NCI-H1092 treated with DMSO at 0.1 percent for 48 hours (cell line): ENCODE measurements at regions not wholly inside any gene's neighbourhood (a gene's known extent, or its start where the extent isn't known, plus 50 kb on each side); places are given as distances from the start of the nearest gene placed in this dataset.
A peak's percentile ranks its signal among the peaks of the same experiment; 100 is the strongest.

Experiments
- DNase-seq: peaks from one replicate; lab custom pipeline; 2025; lab: John Stamatoyannopoulos, UW

DNA sequence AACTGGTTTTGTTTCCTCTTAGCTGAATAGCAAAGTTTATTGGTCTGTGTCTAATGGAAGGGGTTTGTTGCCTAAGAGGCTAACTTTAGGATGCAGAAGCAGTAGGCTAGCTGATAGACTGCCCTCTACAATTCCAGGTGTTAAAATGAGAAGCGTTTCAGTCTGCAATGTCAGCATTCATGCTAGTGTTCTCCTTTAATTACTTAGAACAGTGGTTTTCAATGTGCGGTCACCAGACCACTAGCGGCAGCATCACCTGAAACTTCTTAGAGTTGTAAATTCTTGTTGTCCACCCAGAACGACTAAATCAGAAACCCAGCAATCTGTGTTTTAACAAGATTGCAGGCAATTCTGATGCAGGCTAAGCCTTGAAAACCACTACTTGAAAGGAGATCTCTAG is 392.9 kb downstream of the IPMK start:
- no peak for DNase-seq

DNA sequence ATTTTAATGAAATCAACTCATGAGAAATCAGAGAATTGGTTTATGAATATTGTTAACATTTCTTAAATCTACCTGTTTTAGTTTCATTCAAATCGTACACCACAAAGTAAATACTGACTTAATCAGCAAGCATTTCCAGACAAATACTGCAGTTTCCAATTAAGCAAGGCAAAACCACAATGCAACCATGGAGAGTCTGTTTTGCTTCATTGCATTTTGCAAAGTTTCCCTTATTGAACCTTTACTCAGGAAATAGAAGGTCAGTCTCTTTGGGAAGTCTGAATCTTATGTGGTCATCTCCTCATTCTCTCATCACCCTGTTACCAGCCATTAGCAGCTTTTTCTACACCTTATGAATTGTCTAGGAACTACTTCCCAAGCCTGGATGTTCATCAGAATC is 400.5 kb downstream of the IPMK start:
- DNase-seq = no peak

GRCh38 chr10:57864765-57865680 is 402.7 kb downstream of the IPMK start:
- no peak for DNase-seq

GRCh38 chr10:57849691-57850357 is 417.9 kb downstream of the IPMK start:
- peak; percentile 10 for DNase-seq

- DNase-seq = no peak
These were observed 421.2 kb downstream of the IPMK start for GRCh38 chr10:57846307-57847065.

GRCh38 chr10:57844387-57844998 is 423.2 kb downstream of the IPMK start:
- DNase-seq = no peak

- DNase-seq = no peak
These were observed 436.7 kb downstream of the IPMK start for GRCh38 chr10:57830877-57831560.

DNA sequence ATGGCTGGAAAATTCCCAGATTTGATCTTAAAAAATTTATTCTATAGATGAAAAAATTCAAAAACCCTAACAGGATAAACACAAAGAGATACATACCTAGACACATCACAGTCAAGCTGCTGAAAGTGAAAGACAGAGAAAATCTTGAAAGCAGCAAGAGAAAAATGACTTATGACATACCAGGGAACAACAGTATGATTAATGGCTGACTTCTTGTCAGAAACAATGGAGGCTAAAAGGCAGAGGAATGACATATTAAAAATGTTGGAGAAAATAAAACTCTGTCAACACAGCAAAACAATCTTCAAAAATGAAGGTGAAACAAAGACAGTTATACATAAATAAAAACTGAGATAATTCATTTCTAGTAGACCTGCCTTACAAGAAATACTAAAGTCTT is 442.7 kb downstream of the IPMK start:
- DNase-seq = no peak

DNA sequence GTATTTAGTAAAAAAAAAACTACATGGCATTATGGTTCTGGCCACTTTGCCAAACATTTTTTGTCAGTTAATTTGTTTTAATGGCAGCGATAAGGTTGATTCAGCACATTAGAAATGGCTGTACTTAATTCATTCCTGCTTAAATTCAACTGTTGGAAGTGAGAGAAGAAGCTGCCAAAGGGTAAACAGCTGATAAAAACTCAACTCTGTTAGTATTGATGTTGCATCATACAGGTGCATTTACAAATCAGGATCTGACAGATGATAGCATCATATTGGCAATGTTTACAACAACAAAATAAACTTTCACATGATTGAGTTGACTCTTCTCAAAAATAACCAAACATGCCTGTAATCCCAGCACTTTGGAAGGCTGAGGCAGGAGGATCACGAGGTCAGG is 444.3 kb downstream of the IPMK start:
- DNase-seq = no peak

GRCh38 chr10:57822965-57823364 is 444.7 kb downstream of the IPMK start:
- DNase-seq = no peak

- DNase-seq = no peak
These were observed 449.2 kb downstream of the IPMK start for GRCh38 chr10:57818522-57818921.

DNA sequence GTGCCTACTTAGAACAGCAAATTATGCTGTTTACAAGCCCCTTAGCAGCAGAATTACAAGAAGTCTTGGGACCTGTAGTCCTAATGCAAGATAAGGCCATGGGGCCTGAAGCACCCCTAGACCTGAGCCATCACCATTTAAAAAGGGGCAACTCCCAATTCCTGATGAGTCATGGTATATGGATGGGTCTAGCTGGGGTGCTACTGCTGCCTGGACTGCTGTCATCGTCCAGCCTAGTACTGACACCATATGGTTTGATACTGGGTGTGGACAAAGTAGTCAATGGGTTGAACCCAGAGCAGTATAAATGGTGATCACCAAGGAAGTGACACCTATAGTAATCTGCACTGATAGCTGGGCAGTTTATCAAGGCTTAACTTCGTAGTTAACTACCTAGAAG is 450.0 kb downstream of the IPMK start:
- no peak for DNase-seq

DNA sequence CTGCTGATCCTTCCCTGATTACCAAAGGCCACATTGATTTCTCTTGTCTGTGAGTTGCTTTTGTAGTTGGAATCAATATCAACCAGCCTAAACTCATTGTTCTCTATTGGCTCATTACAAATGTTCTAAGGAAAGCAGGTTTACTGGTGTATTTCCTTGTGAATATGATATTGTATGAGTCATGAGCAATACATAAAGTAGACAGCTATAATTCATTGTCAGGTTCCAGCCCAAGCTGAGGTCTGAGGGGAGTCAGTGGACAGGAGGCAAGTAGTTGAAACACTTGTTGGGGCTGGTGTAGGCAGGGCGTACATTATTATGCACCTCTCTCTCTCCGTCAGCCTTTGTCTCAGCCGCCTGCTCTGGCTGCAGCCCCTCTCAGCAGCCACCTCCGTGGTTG is 451.7 kb downstream of the IPMK start:
- no peak for DNase-seq

- DNase-seq = no peak
These were observed 457.7 kb downstream of the IPMK start for GRCh38 chr10:57809961-57810360.

GRCh38 chr10:57807906-57808305 is 459.8 kb downstream of the IPMK start:
- no peak for DNase-seq

GRCh38 chr10:57806675-57807074 is 461.0 kb downstream of the IPMK start:
- no peak for DNase-seq

DNA sequence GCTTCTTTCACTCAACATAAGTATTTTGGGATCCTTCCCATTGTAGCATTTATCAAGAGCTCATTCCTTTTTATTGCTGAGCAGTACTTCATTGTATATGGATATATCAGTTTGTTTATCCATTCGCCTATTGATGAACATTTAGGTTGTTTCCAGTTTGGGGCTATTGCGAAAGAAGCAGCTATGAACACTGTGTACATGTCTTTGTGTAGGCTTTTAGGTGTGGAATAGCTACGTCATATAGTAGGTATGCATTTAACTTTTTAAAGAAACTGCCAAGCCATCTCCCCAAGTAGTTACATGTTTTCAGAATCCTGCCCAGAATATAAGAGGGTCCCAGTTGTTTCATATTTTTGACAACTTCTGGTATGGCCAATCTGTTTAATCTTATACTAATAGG is 468.1 kb downstream of the IPMK start:
- DNase-seq = no peak

DNA sequence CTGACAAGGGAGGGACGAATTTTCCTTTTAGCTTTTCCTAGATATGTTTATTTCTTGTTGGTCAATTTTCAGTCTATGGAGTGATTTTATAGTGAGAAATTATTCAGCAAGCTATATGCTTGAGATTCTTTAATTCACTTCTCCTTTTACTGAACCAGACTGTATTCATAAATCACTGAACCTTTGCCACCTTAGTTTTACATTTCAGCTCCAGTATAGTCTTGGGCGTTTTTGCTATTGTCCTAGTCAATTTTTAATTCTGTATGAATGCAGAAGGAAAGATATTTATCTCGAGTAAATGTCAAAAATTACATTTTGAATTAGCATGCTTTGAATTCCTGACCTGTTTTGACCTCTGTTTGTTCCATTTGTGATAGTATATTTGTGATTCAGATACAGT is 468.9 kb downstream of the IPMK start:
- no peak for DNase-seq

DNA sequence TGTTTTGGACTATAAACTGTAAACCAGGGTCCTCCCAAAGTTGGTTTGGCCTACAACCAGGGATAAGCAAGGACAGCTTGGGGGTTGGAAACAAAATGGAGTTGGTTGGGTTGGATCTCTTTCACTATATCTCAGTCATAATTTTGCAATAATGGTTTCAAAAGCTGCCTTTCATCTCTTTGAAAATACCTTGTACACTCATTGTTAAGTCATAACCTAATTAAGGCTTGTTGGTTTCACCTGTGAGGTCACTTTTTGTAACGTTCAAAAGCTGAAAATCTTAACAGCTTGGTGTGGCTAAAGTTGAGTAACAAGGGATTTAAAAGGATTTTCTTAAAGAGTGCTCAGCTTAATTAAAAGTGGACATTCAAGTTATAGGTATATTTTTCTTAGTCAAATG is 476.1 kb downstream of the IPMK start:
- no peak for DNase-seq

GRCh38 chr10:57790703-57791102 is 477.0 kb downstream of the IPMK start:
- no peak for DNase-seq

GRCh38 chr10:57788117-57788516 is 479.6 kb downstream of the IPMK start:
- DNase-seq = no peak
